NCI-H774 (cell line): ENCODE measurements at regions not wholly inside any gene's neighbourhood (a gene's known extent, or its start where the extent isn't known, plus 50 kb on each side); places are given as distances from the start of the nearest gene placed in this dataset.
"Not testable (repeated sequence)": the region's sequence is repeated elsewhere in the genome, so short reads cannot be mapped to it uniquely, and the experiment has no call there.

Experiments used
- DNase-seq: peaks from one replicate; lab custom pipeline; 2025; lab: John Stamatoyannopoulos, UW

- no peak for DNase-seq
Measured at GRCh38 chr15:31487811-31488436, 161.3 kb downstream of the KLF13 start.

- DNase-seq = peak; percentile 47
Measured at GRCh38 chr15:31488437-31489204, 162.0 kb downstream of the KLF13 start.

GRCh38 chr15:31489281-31489680 lies 162.6 kb downstream of the KLF13 start:
- no peak for DNase-seq

DNA sequence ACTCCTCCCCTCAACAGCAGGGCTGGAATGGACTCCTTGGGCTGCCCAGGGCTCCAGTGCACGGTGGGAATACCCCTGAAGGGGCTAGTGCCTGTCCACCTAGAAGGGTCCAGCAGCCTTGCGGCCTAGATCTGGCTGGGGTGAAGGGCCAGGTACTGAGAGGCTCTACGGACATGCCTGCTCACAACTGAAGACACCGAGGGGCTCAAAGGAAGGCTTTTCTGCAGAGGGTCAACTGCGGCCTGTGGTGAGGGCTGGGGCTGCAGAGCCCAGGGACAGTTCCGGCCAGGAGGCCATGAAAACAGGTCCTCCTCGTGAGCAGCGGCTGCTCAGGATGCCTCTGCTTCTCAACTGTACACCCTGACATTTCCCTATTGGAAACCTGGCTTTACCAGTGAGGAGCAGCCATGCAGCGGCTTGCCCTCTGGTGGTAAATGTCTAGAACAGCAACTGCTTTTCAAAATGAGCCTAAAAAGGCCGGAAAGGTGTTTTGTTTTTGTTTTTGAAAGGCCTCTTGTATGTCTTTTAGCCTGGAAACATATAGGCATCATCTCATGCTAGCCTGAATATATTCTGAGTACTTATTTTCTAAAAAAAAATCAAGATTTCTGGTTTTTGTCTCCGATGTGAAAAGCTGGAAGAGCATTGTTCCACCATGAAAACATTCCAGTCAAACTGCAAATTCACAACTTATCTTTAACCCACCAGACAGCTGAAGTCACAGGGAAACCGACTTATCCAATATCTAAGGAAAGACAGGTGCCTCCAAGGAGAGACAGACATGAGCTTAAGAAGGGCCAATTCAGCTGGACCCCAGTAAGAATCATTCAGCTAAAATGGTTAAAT lies 163.4 kb downstream of the KLF13 start:
- peak; percentile 59 for DNase-seq

- no peak for DNase-seq
Measured at GRCh38 chr15:31494786-31495185, 168.2 kb downstream of the KLF13 start.

DNA sequence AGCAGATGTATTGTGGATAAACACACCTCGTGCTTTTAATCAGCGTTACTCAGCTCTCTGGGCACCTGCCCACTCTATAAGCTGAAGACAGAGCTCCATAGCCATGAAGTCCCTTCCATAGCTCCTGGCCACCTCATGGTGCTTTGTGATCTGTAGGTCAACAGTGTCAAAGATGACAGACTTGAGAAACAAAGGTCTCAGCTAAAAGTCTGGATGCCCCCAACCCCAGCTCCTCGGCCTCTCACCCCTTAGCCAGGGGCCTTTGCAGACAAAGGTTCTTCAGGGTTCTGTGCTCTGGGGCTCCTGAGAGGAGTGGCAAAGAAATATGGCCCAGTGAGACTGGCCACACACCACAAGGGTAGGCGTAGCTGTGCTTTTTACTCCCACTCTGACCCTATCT lies 168.6 kb downstream of the KLF13 start:
- DNase-seq = no peak

DNA sequence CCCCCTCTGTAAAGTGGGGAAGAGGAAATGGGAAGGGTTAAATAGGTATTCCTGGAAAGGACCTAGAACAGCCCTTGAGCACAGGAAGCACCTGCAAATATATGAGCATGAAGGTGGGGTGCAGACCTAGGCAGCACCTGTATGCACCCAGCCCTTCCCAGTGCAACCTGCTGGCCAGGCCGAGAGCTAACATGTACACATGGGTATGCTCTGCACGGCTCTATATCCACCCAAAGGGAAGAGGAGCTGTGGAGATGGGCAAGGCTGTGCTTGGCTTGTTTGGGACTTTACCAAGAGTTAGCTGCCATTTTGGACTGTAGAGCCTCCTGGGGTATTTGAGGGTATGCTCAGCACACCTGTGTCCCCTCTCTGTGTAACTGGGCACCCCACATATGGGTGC lies 171.2 kb downstream of the KLF13 start:
- no peak for DNase-seq

GRCh38 chr15:31498329-31498728 lies 171.7 kb downstream of the KLF13 start:
- DNase-seq = no peak

DNA sequence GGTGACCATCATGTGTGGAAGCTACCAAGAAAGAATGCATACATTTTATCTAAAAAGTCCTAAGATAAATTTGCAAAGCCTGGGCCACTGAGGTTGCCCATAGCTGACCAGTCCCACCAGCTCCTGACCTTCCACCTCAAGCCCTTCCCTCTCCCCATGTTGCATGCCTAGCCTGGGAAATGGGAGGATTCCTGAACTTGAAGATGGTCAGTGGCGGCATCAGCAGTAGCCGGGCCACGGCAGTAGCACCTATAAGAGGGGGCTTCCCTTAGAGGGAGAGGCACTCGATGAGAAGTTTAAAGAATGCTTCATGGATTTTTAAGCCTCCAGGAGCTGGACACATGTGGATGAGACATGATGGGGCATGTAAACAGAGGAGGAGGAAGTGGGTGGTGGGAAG lies 172.1 kb downstream of the KLF13 start:
- no peak for DNase-seq

- no peak for DNase-seq
Measured at GRCh38 chr15:31499236-31499952, 172.8 kb downstream of the KLF13 start.

- no peak for DNase-seq
Measured at GRCh38 chr15:31499953-31500765, 173.5 kb downstream of the KLF13 start.

GRCh38 chr15:31500766-31501449 lies 174.3 kb downstream of the KLF13 start:
- DNase-seq = peak; percentile 59

- no peak for DNase-seq
Measured at GRCh38 chr15:31501536-31502157, 175.0 kb downstream of the KLF13 start.

DNA sequence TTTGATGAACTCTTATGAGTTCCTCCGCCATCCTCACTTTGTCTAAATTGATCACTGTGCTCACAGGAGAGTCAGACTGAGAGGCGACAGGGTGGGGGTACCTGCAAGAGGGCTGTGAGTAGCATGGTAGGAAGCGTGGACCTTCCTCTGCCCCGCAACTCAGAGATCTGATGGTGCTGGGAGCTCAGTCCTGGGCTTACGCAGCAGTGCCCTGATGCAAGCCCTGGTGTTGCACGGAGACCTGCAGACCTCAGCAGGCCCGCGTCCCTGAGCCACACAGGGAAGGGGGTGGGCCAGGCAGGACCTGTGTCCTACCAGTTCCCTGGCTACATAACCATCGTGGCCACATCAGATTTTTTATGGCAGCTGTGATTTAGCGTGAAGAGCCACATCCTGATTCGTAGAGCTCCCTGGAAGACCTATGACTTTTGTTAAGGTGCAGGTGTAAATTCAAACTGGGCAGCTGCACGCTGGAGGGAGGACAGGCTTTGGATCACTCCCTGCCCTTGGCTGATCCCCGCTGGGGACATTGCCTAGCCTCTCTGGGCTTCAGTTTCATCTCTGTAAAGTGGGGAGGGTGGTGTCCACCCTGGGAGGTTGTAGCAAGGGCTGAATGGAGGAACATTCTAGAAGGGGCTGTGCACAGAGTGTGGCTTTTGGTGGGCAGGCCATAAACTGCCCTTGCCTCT lies 176.1 kb downstream of the KLF13 start:
- DNase-seq = no peak

GRCh38 chr15:31503256-31503655 lies 176.6 kb downstream of the KLF13 start:
- DNase-seq = no peak

- DNase-seq = no peak
Measured at GRCh38 chr15:31503758-31504461, 177.3 kb downstream of the KLF13 start.

DNA sequence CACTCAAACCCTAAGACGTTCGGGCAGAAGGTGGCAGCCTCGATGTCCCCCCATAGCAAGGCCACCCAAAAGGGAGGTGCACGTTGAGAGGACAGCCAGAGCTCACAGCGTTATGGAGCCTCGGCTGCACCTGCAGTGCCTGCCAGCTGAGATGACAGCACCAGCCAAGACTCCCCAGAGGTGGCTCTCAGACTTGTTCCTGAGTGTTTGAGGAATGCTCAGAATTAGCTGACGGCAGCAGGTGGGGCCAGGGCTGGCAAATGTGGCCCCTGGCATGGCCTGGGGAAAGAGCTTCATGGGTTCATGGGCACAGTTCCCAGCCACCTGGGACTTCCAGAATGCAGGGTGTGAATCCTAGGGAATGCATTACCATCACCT lies 177.8 kb downstream of the KLF13 start:
- no peak for DNase-seq

DNA sequence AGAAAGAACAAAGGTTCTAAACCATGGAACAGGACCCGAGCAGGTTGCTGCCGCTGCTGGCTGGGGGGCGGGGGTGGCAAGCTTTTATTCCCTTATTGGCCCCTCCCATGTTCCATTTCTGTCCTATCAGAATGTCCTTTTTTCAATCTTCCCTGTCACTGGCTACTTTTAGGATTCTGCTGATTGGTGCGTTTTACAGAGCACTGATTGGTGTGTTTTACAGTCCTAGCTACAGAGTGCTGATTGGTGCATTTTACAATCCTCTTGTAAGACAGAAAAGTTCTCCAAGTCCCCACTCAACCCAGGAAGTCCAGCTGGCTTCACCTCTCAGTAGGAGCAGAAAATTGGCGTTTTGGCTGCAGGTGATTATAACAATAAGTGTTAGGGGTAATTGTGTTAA lies 180.9 kb downstream of the KLF13 start:
- DNase-seq = not testable (repeated sequence)

DNA sequence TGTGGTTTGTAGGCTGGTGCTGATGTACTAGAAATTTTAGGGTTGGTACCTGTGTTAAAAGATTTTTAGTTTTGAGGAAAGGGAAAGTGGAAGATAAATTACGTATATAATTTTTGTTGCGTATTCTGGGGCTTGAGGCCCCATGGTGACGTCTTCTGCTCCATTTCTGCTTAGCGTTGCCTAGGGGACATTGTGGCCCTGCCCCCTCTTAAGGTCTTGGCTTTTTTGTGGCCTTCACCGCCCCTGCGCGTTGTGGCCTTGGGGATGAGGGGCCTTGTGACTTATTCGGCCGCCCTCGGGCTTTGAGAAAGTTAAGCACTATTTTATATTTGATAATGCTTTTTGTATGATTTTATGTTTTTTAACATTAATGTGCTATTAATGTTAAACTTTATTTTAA lies 182.0 kb downstream of the KLF13 start:
- no peak for DNase-seq
